Hematopoietic multipotent progenitor cell treated with erythropoietin and hydrocortisone succinate and interleukin-3 and kit ligand, for 4 days (in vitro differentiated cells): ENCODE measurements at regions not wholly inside any gene's neighbourhood (a gene's known extent, or its start where the extent isn't known, plus 50 kb on each side); places are given as distances from the start of the nearest gene placed in this dataset.

Source experiments
- DNase-seq: peaks from one replicate; pipeline ENCODE4 v3.0.0-alpha.2; 2015

- no peak for DNase-seq
Measured at GRCh38 chr6:2562721-2563451, 187.8 kb downstream of the MYLK4 start.

- no peak for DNase-seq
Measured at GRCh38 chr6:2560917-2561698, 189.6 kb downstream of the MYLK4 start.

DNA sequence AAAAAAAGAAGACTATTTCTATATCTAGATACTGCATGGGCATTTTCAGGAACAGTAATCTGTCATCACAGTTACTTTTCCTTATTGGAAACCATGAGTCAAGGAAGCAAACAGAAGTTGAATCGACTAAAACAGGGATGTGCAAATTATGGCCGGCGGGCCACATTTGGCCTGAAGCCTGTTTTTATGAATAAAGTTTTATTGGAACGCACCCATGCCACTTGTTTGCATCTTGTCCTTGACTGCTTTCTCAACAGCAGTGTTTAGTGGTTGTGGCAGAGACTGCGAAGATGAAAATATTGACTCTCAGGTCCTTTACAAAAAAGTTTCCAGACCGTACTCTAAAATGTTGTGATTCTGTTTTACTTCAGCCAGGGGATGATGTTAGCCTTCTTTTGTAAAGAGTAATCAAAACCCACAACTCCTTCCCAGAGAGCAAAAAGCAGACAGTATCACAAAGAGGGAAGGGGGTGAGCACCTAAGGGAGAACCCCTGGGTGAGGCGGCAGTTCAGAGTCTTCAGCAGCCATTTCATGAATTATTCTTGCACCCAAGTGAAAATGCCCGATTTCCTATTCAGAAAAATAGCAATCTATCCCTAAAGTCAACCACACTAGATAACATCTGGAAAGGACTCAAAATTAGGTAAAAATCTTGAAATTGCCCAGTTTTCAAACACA, 190.4 kb downstream of the MYLK4 start:
- no peak for DNase-seq

DNA sequence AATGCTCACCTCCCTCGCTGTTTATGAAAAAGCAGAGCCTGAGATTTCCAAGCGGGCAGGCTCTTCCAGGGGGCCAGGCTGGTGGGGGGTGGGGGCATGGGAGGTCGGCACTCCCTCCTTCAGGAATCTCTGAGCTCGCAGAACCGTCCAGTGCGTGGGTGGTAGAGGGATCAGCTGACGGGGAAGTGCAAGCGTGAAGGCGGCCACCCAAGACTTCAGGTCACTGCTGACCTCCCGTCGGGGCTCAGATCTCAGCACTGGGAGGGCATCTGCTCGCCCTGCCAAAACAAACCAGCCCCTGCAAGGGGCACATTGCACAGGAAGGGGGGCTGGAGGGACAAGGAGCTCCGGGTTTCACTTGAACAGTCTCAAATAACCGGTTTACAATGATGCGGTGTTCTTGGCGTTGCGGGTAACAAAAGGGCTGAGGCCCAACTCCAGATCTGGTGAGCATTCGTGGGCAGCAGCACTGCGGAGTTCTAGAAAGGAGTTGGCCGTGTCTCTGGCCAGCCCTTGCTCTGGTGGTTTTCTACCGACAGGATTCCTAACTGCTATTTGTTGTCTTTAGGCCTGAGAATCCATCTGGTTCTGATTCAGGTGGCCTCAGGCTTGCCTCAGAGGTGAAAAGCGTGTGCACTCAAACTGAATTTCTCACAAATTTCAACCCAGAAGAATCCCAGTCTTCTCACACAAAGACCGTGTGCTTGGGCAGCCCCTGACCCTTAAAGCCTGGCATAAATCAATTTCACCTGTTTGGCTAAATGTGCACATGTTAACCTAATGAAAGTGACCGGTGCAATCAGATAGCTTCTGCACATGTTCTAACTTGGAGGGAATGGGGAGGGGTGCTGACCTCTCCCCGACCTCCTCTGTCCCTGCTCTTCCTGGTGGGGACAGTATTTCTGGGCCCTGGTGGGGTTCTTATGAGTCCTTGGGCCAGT, 191.6 kb downstream of the MYLK4 start:
- no peak for DNase-seq

DNA sequence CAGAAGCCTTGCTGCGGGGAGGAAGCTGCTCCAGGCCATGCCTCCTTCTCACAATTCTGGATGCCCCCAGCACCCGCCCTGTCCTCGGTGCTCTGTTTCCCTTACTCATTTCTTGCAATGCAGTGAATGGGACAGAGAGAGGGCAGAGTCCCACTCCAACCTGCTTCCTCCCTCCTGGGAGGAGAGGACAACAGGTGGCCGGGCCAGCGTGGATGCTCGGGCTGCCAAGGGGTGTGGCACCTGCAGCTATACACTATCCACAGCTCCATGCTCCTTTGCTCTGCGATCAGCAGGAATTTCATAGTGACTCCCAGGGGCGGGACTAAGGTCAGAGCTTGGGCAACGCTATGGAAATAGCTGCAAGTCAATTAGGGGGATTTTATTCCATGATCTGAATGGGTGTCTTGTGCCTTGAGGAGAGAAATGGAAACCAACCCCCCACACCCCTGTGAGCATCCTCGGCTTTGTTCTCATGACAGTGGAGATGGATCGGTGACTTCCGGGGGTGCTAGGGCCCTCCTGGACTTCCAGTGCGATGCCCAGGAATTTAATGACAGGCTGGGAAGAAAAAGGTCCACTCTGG, 192.5 kb downstream of the MYLK4 start:
- no peak for DNase-seq

DNA sequence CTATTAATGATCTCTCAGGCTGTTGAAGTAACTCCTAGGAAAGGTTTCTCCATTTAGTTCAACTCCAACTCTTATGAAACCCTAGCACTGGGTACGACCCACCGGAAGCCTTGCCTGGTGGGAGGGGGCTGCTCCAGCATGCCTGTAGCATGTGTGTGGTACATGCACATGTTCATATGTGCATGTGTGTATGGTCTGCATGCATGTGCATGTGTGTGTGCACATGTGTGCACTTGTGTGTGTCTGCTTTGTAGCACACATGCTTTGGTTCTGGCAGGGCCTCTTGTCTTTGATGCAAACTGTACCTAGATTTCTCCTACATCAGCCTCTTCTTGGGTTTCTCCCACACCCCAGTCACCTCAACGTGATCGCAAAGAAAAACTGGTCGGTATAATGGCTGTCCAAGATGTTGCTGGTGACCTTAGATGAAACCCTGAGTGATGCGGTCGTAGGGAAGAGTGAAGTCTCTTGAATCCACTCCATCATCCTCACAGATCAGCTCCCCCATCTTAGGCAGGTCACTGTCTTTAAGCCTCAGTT, 193.5 kb downstream of the MYLK4 start:
- no peak for DNase-seq

DNA sequence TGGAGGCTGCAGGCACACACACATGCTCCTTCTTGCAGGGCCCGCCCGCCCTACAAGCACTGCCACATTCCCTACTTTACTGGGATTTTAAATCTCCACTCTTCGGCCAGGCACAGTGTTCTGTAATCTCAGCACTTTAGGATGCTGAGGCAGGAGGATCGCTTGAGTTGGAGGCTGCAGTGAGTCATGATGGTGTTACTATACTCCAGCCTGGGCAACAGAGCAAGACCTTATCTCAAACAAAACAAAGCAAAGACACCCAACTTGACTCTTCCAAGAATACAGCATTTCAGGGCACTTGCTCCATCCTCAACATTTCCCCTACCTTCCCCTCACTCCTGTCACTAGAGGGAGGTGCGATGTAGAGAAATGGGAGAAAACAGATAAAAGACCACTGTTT, 194.0 kb downstream of the MYLK4 start:
- DNase-seq, result no peak

GRCh38 chr6:2554651-2555260, 196.0 kb downstream of the MYLK4 start:
- no peak for DNase-seq

DNA sequence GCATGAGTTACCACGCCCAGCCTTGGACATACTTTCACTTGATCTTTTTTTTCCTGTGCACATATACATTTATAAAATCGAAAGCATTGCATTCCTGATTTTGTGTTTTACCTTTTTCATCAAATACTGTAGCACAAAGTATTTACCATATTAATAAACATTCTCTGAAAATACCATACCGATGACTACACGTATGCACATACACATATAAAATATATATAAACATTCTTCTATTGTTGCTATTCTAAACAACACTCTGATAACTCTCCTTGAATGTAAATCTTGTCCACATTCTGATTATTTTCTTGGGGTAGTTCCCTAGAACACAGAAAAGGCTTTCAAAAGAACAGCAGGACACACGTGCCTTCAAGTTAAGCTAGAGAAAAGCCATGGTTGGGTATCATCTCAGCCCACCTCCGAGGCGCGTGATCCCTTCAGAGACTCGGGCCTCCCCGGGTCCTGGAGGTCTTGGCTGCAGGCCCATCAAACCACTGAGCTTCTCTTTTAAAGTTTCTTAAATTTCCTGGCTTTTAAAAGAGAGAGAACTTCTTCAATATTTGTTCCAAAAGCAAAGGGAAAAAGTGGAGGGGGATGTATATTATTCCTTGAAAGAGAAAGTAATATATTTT, 198.1 kb downstream of the MYLK4 start:
- DNase-seq, result peak; percentile 28

- no peak for DNase-seq
Measured at GRCh38 chr6:2551705-2552104, 199.0 kb downstream of the MYLK4 start.

DNA sequence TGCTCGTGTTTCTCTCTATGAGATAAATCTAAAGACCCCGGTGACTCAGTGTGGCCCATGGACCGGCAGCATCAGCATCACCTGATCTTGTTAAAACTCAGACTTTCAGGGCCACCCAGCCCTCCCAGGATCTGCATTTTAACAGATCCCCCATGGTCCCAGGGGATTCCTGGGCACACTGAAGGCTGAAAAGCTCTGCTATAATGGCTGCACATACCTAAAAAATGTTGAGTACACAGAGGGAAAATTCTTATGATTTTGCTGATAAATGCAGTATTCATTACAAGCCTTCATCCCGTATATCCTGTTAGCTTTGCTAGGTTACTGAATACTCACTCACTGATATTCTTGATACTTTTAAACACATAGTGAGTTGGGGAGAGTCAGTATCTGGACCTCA, 200.5 kb downstream of the MYLK4 start:
- no peak for DNase-seq

- DNase-seq, result no peak
Measured at GRCh38 chr6:2549834-2550233, 200.9 kb downstream of the MYLK4 start.

GRCh38 chr6:2547355-2547754, 203.4 kb downstream of the MYLK4 start:
- peak; percentile 61 for DNase-seq

DNA sequence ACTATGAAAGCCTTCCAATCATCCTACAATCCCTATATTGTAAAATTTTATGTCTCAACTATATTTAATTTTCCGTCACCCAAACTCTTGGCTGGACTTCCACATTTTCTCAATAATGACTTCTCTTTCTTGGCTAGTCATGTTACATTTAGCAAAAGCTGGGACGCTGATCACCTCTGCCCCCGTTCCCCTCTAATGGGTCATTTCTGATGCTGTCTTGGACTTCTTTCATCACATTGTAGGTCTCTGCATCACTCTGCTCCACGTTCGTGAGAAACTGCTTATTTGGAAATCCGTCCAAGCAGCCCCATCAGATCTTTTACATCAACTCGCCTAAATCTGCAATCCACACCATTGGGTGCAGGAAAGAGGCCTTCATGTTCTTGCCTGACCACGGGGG, 203.8 kb downstream of the MYLK4 start:
- peak; percentile 9 for DNase-seq

- DNase-seq, result no peak
Measured at GRCh38 chr6:2545383-2546038, 205.2 kb downstream of the MYLK4 start.

DNA sequence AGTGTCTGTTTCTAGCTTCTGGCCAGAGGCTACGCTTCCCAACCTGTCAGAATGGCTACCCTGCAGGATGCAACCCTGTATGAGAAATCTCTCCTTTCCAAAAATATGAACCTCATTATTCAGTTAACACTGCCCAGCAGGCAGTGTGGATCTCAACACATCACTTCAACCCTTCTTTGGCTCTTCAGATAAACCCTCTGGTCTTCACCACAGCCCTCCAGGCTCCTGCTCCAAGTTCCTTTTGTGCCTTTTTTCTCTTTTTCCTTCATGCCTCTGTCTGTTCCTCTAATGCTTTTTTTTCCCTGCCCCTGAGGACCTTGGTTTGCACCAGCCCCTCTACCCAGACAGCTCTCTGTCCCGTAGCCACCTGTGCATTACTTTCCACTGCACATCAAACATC, 207.4 kb downstream of the MYLK4 start:
- peak; percentile 58 for DNase-seq

- peak; percentile 99 for DNase-seq
Measured at GRCh38 chr6:2542858-2543218, 207.9 kb downstream of the MYLK4 start.

DNA sequence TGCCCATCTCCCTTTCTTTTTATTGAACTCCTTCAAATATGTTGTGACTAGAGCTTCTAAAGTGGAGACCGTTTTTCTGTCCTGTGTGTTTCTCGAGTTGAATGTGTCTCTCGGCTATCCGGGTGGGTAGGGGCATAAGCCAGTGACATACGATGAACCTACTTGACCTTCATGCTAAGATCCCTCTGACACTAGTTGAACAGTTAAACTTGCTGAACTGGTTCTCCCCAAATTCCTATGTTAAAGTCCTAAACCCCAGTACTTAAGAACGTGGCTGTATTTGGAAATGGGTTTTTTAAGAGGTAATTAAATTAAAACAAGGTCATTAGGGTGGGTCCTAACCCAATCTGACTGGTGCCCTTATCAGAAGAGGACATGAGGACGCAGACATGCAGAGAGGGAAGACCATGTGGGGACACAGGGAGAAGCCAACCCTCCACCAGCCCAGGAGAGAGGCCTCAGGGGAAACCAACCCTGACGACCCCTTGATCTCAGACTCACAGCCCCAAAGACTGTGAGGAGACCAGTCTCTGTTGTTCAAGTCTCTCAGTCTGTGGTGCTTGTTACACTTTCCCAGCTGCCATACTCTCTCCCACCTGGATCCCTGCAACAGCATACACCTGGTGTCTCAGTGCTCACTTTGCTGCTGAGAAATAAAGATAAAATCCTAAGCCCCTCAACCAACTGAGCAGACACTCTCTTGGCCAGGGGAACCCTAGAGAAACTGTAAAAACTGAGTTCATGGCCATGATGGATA, 208.4 kb downstream of the MYLK4 start:
- DNase-seq, result peak; percentile 65

DNA sequence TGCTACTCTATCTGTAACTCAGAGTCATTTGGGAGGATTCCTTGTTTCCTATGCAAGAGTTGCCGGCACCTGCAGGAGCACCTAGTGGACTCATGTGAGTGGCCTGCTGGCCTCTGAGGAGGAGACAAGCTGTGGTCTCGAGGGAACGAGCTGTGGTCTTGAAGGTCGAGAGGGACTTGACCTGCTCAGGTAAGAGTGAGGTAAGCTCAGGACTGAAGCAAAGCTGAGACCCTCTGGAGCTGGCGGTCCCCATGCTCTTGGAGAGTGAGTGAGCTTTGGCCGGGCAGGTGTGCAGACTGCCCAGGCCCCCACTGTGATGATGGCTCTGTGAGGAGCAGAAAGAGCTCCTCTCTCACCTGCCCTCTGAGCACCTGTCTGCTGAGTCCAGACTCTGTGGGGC, 214.3 kb downstream of the MYLK4 start:
- DNase-seq, result no peak

GRCh38 chr6:2535506-2535905, 215.2 kb downstream of the MYLK4 start:
- DNase-seq, result no peak
